Dedifferentiated amniotic fluid mesenchymal stem cell (primary cell): ENCODE measurements at regions not wholly inside any gene's neighbourhood (a gene's known extent, or its start where the extent isn't known, plus 50 kb on each side); places are given as distances from the start of the nearest gene placed in this dataset.

Experiments used
- DNase-seq: peaks from one replicate; pipeline ENCODE4 v3.0.0-alpha.2; 2016; ENCODE audit errors: extremely low spot score

- DNase-seq: no peak
Measured at GRCh38 chr20:58069796-58070663, 158.4 kb downstream of the ANKRD60 start.

- DNase-seq: no peak
Measured at GRCh38 chr20:58069207-58069606, 159.2 kb downstream of the ANKRD60 start.

GRCh38 chr20:58065508-58066361 lies 162.7 kb downstream of the ANKRD60 start:
- no peak for DNase-seq

DNA sequence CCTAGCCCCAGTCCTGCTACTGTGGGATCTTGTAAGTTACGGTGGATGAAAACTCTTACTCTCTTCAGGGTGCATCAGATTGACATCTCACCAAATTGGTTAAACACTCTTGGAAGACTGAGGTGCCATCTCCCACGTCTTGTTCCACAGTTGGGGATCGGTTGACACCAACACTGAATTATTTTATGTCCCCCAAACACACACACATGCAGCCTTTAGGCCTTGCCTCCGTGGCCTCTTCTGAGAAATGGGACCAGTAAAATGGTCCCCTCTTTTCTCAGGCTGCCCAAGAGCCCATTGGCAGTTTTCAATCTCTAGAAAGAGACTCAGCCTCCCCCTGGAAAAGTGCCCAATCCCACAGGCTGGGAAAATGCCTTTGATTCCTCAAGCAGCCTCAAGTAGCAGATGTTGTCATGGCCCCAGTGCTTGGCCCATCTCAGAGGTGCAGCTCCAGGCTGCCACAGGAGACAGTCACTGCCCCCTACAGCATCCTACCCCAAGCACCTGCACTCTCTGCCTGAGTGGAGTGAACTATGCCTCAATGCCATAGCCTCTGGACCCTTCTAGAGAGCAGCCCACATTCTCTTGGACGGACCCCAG lies 163.9 kb downstream of the ANKRD60 start:
- no peak for DNase-seq

- no peak for DNase-seq
Measured at GRCh38 chr20:58059260-58059544, 169.3 kb downstream of the ANKRD60 start.

DNA sequence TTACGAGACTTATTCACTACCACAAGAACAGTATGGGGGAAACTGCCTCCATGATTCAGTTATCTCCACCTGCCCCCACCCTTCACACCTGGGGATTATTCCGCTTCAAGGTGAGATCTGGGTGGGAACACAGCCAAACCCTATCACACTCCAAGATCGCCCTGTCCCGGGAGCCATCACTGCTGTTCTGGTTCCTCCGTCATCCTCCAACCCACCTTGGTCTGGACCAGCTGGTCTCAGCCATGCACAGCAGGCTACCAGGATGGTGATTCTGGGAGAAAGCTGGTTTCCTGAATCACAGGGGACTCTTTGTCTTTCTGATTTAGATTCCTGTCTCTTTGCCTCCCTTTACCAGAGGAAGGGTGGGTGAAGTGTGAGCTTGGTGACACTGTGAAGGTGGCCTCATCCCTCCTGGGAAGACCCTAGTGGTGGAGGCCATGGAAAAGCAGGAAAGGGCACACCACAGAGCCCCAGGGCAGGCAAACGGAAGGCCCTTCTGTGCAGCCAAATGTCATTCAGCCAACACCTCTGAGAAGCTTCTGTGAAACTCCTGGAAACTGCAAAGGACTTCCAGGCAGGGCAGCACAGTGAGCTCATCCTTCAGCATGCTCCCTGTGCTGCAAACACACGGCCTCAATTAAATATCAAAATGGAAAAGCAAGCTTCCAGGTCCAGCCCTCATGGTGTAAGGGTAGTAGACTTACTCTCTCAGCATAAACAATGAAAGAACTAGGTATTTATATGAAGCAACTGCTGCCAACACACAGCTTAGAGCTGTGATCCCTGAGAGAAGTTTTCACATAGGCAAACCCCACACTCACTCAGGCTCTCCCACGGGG lies 169.8 kb downstream of the ANKRD60 start:
- DNase-seq: no peak

- DNase-seq: no peak
Measured at GRCh38 chr20:58056921-58057686, 171.3 kb downstream of the ANKRD60 start.

GRCh38 chr20:58056021-58056591 lies 172.3 kb downstream of the ANKRD60 start:
- DNase-seq: no peak

- DNase-seq: no peak
Measured at GRCh38 chr20:58054780-58055373, 173.6 kb downstream of the ANKRD60 start.

- no peak for DNase-seq
Measured at GRCh38 chr20:58054082-58054779, 174.2 kb downstream of the ANKRD60 start.

DNA sequence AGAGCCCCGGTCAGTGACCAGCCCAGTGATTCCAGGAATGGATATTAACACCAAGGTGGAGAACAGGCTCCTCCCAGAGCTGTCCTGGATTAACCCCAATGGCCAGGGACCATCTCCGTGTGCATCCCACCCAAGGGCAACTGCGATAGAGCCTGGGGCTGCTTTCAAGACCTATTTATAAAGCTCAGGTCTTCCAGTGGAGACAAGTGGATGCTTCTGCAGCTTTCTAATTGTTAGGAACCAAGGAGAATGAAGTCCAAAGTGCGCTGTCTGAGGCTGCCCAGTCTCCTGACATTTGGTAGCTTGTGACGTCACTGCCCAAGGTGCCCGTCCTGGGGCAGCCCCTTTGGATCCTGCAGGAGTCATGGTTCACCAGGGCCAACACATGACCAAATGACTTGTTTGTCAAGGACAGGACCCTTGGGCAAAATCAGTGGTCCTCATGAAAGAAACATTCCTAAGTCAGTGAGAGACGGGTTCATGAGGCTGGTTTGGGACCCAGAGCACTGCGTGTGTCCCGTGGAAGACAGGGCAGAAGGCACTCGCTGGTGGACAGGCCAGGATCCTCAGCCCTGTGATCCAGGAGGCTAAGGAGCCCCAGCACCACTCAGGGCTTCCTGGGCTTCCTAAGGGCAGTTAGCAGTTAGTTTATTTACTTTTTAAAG lies 174.9 kb downstream of the ANKRD60 start:
- no peak for DNase-seq

DNA sequence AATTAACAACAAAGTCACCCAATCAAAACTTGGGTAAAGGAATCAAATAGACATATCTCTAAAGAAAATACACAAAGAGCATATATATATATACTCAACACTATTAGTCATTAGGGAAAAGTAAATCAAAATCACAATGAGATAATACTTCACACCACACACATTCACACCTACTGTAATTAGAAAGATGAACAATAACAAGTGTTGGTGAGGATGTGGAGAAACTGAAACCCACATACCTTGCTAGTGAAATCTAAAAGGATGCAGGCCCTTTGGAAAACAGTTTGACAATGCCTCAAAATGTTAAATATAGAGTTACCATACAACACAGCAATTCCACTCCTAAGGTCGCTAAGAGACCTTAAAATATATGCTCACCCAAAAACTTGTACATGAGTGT lies 177.1 kb downstream of the ANKRD60 start:
- DNase-seq: no peak

- peak; percentile 19 for DNase-seq
Measured at GRCh38 chr20:58048096-58048702, 180.3 kb downstream of the ANKRD60 start.

DNA sequence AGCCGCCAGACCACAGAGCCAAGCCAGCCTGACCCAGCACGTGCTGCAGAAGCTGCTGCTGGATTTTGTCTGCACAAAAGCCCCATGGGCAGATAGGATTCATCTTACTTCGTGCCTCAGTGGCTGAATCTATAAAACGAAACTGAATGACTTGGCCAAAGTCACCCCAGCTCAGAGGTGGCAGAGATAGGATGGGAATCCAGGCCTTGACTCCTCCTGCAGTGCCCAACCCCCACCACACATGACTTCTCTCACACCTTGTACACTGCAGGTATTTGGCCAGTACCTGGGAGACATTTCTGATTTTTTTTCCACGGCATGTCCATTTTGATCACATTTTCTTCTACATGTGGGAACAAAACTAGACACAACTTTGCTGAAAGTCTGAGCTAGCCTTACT lies 182.1 kb downstream of the ANKRD60 start:
- no peak for DNase-seq

DNA sequence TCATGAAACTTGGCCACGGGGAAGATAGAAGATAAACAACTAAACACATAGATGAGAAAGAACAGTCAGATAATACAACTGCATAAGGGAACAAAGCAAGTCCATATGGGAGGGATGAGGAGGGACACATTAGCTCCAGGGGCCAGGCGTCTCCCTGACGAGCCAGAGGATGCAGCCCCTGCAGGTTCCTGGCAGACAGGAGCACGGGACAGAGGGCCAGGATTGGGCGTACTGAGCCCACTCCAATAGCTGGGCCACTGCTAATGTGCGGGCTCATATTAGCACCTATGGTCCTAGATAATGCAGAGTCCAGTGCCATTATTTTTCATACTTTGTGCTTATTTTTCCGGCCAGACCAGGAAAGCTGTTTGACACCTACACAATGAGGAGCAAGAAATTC lies 182.9 kb downstream of the ANKRD60 start:
- DNase-seq: no peak

GRCh38 chr20:58044931-58045555 lies 183.4 kb downstream of the ANKRD60 start:
- DNase-seq: no peak

DNA sequence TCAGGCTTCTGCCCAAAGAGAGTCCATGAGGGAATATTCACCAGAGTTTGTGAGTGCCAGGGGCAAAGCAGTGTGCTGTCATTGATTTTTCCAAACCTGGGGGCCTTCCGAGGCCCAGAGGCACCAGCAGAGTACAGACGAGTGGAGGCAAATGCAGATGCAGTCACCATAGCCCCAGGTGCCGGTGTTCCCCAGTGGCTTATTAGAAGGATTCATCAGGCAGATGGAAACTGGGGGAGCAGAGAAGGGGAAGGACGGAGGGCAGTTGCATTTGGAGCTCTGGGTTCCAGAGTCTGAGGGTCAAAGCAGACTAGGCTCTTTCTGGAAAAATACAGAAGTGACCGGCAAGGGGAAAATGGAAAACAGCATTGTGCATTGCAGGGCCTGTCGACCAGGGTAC lies 184.2 kb downstream of the ANKRD60 start:
- no peak for DNase-seq
